Right atrium auricular region (tissue), 2 donors: ENCODE measurements at regions not wholly inside any gene's neighbourhood (a gene's known extent, or its start where the extent isn't known, plus 50 kb on each side); places are given as distances from the start of the nearest gene placed in this dataset.
A peak's percentile ranks its signal among the peaks of the same experiment; 100 is the strongest.

Experiments
- DNase-seq: peaks from one replicate; pipeline ENCODE4 v3.0.0-alpha.2; 2019; ENCODE audit warnings: low spot score
- H3K27ac ChIP-seq, 2 donors: fragments of 200-600 bp; sonication (generic); 1 replicate in 1 of 2; 2 replicates in 1 of 2; pipeline ENCODE4 v1.5.1; 2016 to 2019
- H3K27me3 ChIP-seq, 2 donors: fragments of 200-600 bp; sonication (generic); one replicate each; pipeline versions ENCODE4 v1.5.1 to v1.6.0; 2017 to 2019
- H3K36me3 ChIP-seq: fragments of 200-600 bp; sonication (generic); one replicate; pipeline ENCODE4 v1.5.1; 2016
- H3K4me1 ChIP-seq, 2 donors: fragments of 200-600 bp; sonication (generic); one replicate each; pipeline versions ENCODE4 v1.5.1 to v1.6.0; 2017 to 2019
- H3K4me3 ChIP-seq, 2 donors: fragments of 200-600 bp; sonication (generic); 1 replicate in 1 of 2; 2 replicates in 1 of 2; pipeline ENCODE4 v1.5.1; 2017 to 2019; ENCODE audit warnings: mild to moderate bottlenecking in 1 of 2, moderate library complexity in 1 of 2
- H3K9me3 ChIP-seq, 2 donors: fragments of 200-600 bp; sonication (generic); one replicate each; pipeline ENCODE4 v1.5.1; 2019
- CTCF ChIP-seq, 2 donors: fragments of 200-600 bp; sonication (generic); IDR thresholded peaks; one replicate each; pipeline ENCODE4 v1.5.1; 2019; ENCODE audit warnings: antibody characterized with exemption in 2 of 2

- no peaks in the 10 kb centered on the region for H3K4me1 ChIP-seq
- no peak for TF ChIP-seq CTCF (IDR thresholded peaks at IDR 0.05)
- no peaks in the 10 kb centered on the region for H3K36me3 ChIP-seq
Measured at GRCh38 chr11:37533087-37533486, 935.1 kb upstream of the RAG2 start.

GRCh38 chr11:37532271-37532670 lies 934.2 kb upstream of the RAG2 start:
- TF ChIP-seq CTCF (IDR thresholded peaks at IDR 0.05): no peak
- Histone ChIP-seq H3K9me3 (peaks cover 0 to 7% of the 10 kb centered on the region in 2 donors), H3K4me3 (no peak overlapping the region), H3K27ac (no peak overlapping the region), H3K4me1 (no peaks in the 10 kb centered on the region), H3K36me3 (no peaks in the 10 kb centered on the region), H3K27me3 (no peaks in the 10 kb centered on the region)
- no peak for DNase-seq

More at GRCh38 chr11:37533087-37533486, 935.1 kb upstream of the RAG2 start:
- DNase-seq: no peak
- Histone ChIP-seq H3K27ac (no peak overlapping the region), H3K9me3 (peaks cover 0 to 7% of the 10 kb centered on the region in 2 donors), H3K27me3 (no peaks in the 10 kb centered on the region), H3K4me3 (no peak overlapping the region)

- Histone ChIP-seq H3K4me3 (no peak overlapping the region), H3K36me3 (no peaks in the 10 kb centered on the region), H3K4me1 (no peaks in the 10 kb centered on the region), H3K27ac (no peak overlapping the region), H3K9me3 (peaks cover 0 to 7% of the 10 kb centered on the region in 2 donors), H3K27me3 (no peaks in the 10 kb centered on the region)
- TF ChIP-seq CTCF (IDR thresholded peaks at IDR 0.05): no peak
- no peak for DNase-seq
Measured at GRCh38 chr11:37527545-37527944, 929.5 kb upstream of the RAG2 start.

GRCh38 chr11:37525336-37525735 lies 927.3 kb upstream of the RAG2 start:
- H3K4me3 ChIP-seq: no peak overlapping the region
- no peaks in the 10 kb centered on the region for H3K4me1 ChIP-seq
- no peak overlapping the region for H3K27ac ChIP-seq
- no peak for DNase-seq
- peak in 1 of 2 donors; percentile 15 for TF ChIP-seq CTCF (IDR thresholded peaks at IDR 0.05)
- H3K36me3 ChIP-seq: no peaks in the 10 kb centered on the region
- peaks cover 0 to 7% of the 10 kb centered on the region in 2 donors for H3K9me3 ChIP-seq
- no peaks in the 10 kb centered on the region for H3K27me3 ChIP-seq

- Histone ChIP-seq H3K4me3 (no peak overlapping the region), H3K27ac (no peak overlapping the region), H3K4me1 (no peaks in the 10 kb centered on the region), H3K36me3 (no peaks in the 10 kb centered on the region), H3K9me3 (peaks cover 0 to 14% of the 10 kb centered on the region in 2 donors), H3K27me3 (no peaks in the 10 kb centered on the region)
- no peak for TF ChIP-seq CTCF (IDR thresholded peaks at IDR 0.05)
- no peak for DNase-seq
Measured at GRCh38 chr11:37519781-37520180, 921.7 kb upstream of the RAG2 start.

GRCh38 chr11:37512156-37512780 lies 914.2 kb upstream of the RAG2 start:
- Histone ChIP-seq H3K27ac (no peak overlapping the region), H3K4me3 (no peak overlapping the region), H3K36me3 (no peaks in the 10 kb centered on the region), H3K27me3 (no peaks in the 10 kb centered on the region), H3K9me3 (peaks cover 0 to 8% of the 10 kb centered on the region in 2 donors), H3K4me1 (no peaks in the 10 kb centered on the region)
- no peak for DNase-seq
- no peak for TF ChIP-seq CTCF (IDR thresholded peaks at IDR 0.05)
